GM13976 (cell line): ENCODE measurements at regions not wholly inside any gene's neighbourhood (a gene's known extent, or its start where the extent isn't known, plus 50 kb on each side); places are given as distances from the start of the nearest gene placed in this dataset.

Source experiments
- DNase-seq: peaks from one replicate; pipeline ENCODE4 v3.0.0; 2012; ENCODE audit warnings: low spot score
- in situ Hi-C: fragments of 300-500 bp; cut with MboI; formaldehyde crosslinking; loops from one replicate; pipeline ENCODE4 v1.12.0; 2022; ENCODE audit warnings: low sequenced_read_pairs, mixed read lengths, inconsistent platforms; ENCODE audit not compliant: unreplicated experiment
- TF ChIP-seq, protein P1 (sequence below): IDR thresholded peaks from 2 replicates; pipeline ENCODE4 v1.5.1; 2012; ENCODE audit warnings: borderline replicate concordance, mild to moderate bottlenecking; ENCODE audit not compliant: insufficient read depth; ENCODE audit errors: extremely low read depth, missing control alignments, control extremely low read depth

DNA sequence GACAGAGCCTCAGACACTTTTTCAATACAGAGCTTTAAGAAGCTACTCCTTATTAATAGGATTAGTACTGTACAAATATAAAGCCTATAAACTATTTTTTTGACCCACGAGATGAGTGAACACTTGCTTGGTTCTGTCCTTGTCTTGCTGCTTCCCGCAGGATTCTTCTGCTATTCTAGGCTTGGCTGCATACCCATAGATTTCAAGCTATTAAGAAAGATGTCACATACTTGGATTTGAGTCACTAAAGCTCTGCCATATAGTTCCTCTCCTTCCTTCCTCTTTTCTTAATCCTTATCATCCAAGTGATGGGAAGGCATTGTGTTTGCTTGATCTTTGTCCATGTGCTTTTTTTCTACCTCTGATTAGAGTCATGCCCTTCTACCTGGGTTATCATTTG, 361.2 kb upstream of the TRPC7 start:
- TF ChIP-seq, protein P1, sequence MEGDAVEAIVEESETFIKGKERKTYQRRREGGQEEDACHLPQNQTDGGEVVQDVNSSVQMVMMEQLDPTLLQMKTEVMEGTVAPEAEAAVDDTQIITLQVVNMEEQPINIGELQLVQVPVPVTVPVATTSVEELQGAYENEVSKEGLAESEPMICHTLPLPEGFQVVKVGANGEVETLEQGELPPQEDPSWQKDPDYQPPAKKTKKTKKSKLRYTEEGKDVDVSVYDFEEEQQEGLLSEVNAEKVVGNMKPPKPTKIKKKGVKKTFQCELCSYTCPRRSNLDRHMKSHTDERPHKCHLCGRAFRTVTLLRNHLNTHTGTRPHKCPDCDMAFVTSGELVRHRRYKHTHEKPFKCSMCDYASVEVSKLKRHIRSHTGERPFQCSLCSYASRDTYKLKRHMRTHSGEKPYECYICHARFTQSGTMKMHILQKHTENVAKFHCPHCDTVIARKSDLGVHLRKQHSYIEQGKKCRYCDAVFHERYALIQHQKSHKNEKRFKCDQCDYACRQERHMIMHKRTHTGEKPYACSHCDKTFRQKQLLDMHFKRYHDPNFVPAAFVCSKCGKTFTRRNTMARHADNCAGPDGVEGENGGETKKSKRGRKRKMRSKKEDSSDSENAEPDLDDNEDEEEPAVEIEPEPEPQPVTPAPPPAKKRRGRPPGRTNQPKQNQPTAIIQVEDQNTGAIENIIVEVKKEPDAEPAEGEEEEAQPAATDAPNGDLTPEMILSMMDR, result no peak
- DNase-seq, result no peak
- in situ Hi-C loops, result no loop called here

DNA sequence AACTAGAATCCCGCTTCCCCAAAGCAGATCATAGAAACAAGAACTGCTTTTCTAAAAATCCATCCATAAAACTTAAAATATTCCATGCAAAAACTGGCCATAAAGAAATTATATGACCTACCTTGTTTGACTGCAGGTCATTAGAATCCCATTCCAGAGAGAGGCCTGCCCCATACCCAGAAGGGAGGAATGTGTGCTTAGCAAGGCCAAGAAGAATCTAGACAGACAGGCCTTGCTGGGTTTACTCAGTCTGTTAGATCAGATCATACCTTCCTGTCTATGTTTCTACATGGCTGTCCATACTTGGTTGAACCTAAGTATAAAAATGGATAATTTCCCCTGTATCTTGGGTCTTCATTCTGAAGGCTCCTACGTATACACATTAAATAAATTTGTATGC, 358.8 kb upstream of the TRPC7 start:
- in situ Hi-C loops, result no loop called here
- TF ChIP-seq, protein P1, result no peak
- no peak for DNase-seq

DNA sequence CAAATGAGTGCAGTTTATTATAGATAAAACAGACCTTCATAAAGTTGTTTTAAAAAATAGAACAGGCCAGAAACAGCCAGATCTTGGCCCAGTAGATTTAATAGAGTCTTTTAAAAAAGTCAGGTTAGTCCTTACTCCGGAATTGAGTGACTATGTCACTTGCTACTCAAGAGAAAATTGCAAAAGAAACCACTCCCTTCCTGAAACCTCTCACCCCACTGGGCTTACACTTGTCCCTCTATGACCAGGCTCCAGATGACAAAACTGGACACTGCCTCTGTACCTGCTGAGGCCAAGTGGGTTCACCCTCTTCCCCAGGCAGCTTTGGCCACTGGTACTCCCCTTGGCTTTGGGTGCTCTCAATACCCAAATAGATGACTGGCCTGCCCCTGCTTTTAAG, 357.2 kb upstream of the TRPC7 start:
- DNase-seq, result no peak
- TF ChIP-seq, protein P1, result no peak
- in situ Hi-C loops, result no loop called here

DNA sequence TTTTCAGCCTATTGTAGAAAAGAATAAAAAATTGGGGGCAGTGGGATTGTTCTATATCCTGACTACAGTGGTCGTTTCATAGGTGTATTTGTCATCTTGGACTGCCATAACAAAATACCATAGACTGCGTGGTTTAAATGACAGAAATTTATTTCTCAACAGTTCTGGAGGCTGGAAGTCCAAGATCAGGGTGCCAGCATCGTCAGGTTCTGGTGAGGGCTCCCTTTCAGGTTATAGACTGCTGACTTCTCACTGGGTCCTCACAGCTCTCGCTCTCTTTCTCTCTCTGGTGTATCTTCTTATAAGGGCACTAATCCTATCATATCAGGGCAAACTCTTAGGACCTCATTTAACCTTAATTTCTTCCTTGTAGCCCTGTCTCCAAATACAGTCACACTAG, 356.7 kb upstream of the TRPC7 start:
- TF ChIP-seq, protein P1, result no peak
- in situ Hi-C loops, result no loop called here
- DNase-seq, result no peak

DNA sequence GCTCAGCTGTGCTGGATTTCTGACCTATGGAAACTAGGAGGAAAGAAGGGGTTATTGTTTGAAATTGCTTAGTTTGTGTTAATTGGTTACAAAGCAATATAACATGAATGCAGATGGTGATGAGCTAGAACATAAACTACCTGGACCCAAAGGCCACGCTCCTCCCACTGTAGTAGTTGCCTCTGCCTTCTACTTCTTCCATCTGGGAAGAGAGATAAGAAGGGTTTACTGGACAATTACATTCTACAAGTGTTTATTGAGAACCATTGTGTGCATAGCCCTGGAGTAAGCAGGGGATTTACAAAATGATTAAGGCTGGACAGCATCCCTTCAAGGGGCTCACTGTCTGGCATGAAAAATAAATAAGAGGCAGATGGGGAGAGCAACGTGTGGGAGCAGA, 355.3 kb upstream of the TRPC7 start:
- in situ Hi-C loops, result no loop called here
- TF ChIP-seq, protein P1, result no peak
- DNase-seq, result no peak

DNA sequence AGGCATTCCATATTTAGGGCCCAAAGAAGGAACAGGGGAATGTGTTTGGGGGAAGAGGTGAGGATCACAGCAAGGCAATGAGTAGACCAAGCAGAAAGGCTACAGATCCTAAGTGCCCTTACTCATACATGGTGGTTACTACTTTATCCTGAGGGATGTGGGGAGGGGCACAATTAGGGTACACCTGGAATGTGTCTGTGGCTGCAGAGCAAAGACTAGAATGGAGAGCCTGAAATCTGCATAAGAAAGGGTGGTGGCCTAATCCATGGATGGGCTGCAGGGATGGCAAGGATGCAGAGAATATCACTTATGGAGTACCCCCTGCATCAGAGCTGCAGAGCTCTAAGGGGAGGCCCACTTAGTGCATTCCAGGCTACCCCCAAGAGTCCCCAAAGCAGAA, 352.6 kb upstream of the TRPC7 start:
- in situ Hi-C loops, result no loop called here
- TF ChIP-seq, protein P1, result no peak
- no peak for DNase-seq

DNA sequence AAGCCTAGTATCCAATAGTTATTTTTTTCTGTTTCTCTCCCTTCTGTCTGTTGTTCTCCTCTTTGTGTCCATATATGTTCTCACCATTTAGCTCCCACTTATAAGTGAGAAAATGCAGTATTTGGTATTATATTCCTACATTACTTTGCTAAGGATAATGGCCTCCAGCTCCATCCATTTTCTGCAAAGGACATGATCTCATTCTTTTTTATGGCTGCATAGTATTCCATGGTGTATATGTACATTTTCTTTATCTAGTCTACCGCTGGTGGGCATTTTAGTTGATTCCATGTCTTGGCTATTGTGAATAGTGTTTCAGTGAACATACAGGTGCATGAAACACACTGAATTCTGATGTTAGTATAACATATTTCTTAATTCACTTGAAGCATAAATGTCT, 348.9 kb upstream of the TRPC7 start:
- TF ChIP-seq, protein P1, result no peak
- in situ Hi-C loops, result no loop called here
- no peak for DNase-seq
